Neural cell (in vitro differentiated cells): ENCODE measurements at regions not wholly inside any gene's neighbourhood (a gene's known extent, or its start where the extent isn't known, plus 50 kb on each side); places are given as distances from the start of the nearest gene placed in this dataset.

Source experiments
- H2AFZ ChIP-seq: fragments of 200-600, 300-800 bp; sonication (generic), shearing (Covaris generic); 2 replicates; pipeline ENCODE4 v1.6.0; 2014; ENCODE audit warnings: low read depth, mild to moderate bottlenecking, antibody characterized with exemption, low read length, moderate library complexity
- H3F3A ChIP-seq: fragments of 200-600 bp; shearing (Covaris generic); 2 replicates; pipeline ENCODE4 v1.6.1; 2016; ENCODE audit warnings: mild to moderate bottlenecking, moderate library complexity, mixed read lengths, antibody characterized with exemption, low read length; ENCODE audit not compliant: insufficient read depth, poor library complexity, severe bottlenecking
- H3K27ac ChIP-seq: fragments of 200-600, 300-800 bp; sonication (generic), shearing (Covaris generic); 2 replicates; pipeline ENCODE4 v1.5.1; 2014; ENCODE audit warnings: mild to moderate bottlenecking, low read length, moderate library complexity
- H3K27me3 ChIP-seq: fragments of 300-800, 200-600 bp; sonication (generic), shearing (Covaris generic); 2 replicates; pipeline ENCODE4 v1.6.0; 2014; ENCODE audit warnings: mild to moderate bottlenecking, low read depth, low read length, moderate library complexity; ENCODE audit not compliant: insufficient read depth
- H3K36me3 ChIP-seq: fragments of 300-800, 200-600 bp; sonication (generic), shearing (Covaris generic); 2 replicates; pipeline ENCODE4 v1.5.1; 2014; ENCODE audit warnings: mild to moderate bottlenecking, antibody characterized with exemption, low read length, moderate library complexity; ENCODE audit not compliant: insufficient read depth
- H3K4me2 ChIP-seq: fragments of 300-800, 200-600 bp; sonication (generic), shearing (Covaris generic); 2 replicates; pipeline ENCODE4 v1.6.0; 2014; ENCODE audit warnings: mild to moderate bottlenecking, low read length
- H3K4me3 ChIP-seq: fragments of 300-800, 200-600 bp; sonication (generic), shearing (Covaris generic); 2 replicates; pipeline ENCODE4 v1.5.1; 2014; ENCODE audit warnings: mild to moderate bottlenecking, low read length, moderate library complexity
- H3K79me2 ChIP-seq: fragments of 200-600 bp; shearing (Covaris generic); replicated peaks from 2 replicates; pipeline ENCODE4 v1.6.0; 2014; ENCODE audit warnings: mild to moderate bottlenecking, low read length, moderate library complexity; ENCODE audit not compliant: insufficient read depth
- H3K9ac ChIP-seq: fragments of 300-800, 200-600 bp; sonication (generic), shearing (Covaris generic); 2 replicates; pipeline ENCODE4 v1.6.1; 2016; ENCODE audit warnings: mild to moderate bottlenecking, low read length, mixed read lengths
- H3K9me2 ChIP-seq: fragments of 200-600 bp; shearing (Covaris generic); 2 replicates; pipeline ENCODE4 v1.6.1; 2016; ENCODE audit warnings: mild to moderate bottlenecking, low read length, mixed read lengths; ENCODE audit not compliant: insufficient read depth
- H3K9me3 ChIP-seq: fragments of 200-600, 300-800 bp; sonication (generic), shearing (Covaris generic); 2 replicates; pipeline ENCODE4 v1.6.1; 2016; ENCODE audit warnings: mild to moderate bottlenecking, mixed run types, low read length, moderate library complexity, mixed read lengths
- H4K20me1 ChIP-seq: fragments of 200-600 bp; shearing (Covaris generic); 2 replicates; pipeline ENCODE4 v1.6.1; 2016; ENCODE audit warnings: mild to moderate bottlenecking, mixed run types; ENCODE audit not compliant: insufficient read depth
- CTCF ChIP-seq: fragments of 450-650 bp; IDR thresholded peaks from 2 replicates; pipeline ENCODE4 v1.5.1; 2014; ENCODE audit warnings: antibody characterized with exemption, mild to moderate bottlenecking, moderate library complexity; ENCODE audit not compliant: poor library complexity, severe bottlenecking
- EP300 ChIP-seq: fragments of 450-650 bp; conservative IDR thresholded peaks from 2 replicates; pipeline ENCODE4 v1.6.1; 2014; ENCODE audit warnings: antibody characterized with exemption, mild to moderate bottlenecking, moderate library complexity; ENCODE audit not compliant: poor library complexity, severe bottlenecking
- EZH2 ChIP-seq: fragments of 200-600, 300-800 bp; shearing (Covaris generic), sonication (generic); IDR thresholded peaks from 2 replicates; pipeline ENCODE4 v1.6.1; 2014; ENCODE audit warnings: antibody characterized with exemption, low read length, borderline replicate concordance, mild to moderate bottlenecking; ENCODE audit not compliant: insufficient read depth, poor library complexity, severe bottlenecking
- MXI1 ChIP-seq: fragments of 450-650 bp; conservative IDR thresholded peaks from 2 replicates; pipeline ENCODE4 v1.6.1; 2014; ENCODE audit warnings: antibody characterized with exemption, mild to moderate bottlenecking; ENCODE audit not compliant: poor library complexity, severe bottlenecking
- POLR2AphosphoS5 ChIP-seq: IDR thresholded peaks from 2 replicates; pipeline ENCODE4 v1.6.1; 2012
- RAD21 ChIP-seq: fragments of 450-650 bp; conservative IDR thresholded peaks from 2 replicates; pipeline ENCODE4 v1.6.1; 2014; ENCODE audit warnings: antibody characterized with exemption, mild to moderate bottlenecking, moderate library complexity
- REST ChIP-seq: IDR thresholded peaks from 2 replicates; pipeline ENCODE4 v1.6.1; 2012; ENCODE audit warnings: borderline replicate concordance
- SMC3 ChIP-seq: fragments of 450-650 bp; conservative IDR thresholded peaks from 2 replicates; pipeline ENCODE4 v1.6.1; 2014; ENCODE audit warnings: antibody characterized with exemption, mild to moderate bottlenecking, moderate library complexity; ENCODE audit not compliant: poor library complexity
- TAF1 ChIP-seq: IDR thresholded peaks from 2 replicates; pipeline ENCODE4 v1.6.1; 2012; ENCODE audit warnings: low read depth

DNA sequence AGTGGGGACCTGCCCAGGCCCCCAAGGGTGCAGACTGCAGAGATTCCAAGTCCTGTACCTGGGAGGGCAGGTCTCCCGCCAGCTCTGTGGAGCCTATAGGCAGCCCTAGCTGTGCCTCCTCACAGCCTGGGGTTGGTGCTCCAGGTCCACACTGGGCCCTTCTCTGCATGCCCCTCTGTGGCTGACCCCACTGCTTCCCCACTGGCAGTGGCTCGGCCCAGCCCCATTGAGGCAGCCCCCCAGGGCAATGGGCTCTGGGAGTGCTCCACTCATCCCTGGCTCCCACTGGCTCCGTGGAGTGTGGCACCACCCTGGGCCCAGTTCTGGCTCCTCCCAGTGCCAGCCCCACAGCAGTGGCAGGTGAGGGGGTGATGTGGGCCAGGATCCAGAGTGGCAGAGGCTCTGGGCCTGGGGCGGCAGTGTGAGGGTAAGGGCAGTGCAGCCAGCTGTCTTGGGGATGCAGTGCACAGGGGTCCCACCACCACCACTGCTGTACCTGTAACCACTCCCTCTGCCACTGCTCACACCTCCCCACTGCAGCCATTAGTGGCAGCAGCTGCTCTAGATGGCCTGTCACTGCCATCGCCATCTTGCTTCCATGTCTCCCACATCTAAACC lies 312.2 kb downstream of the GPM6A start:
- H3K36me3 ChIP-seq = no peaks in the 10 kb centered on the region
- H3F3A ChIP-seq = no peaks in the 10 kb centered on the region
- H4K20me1 ChIP-seq = no peaks in the 10 kb centered on the region
- H3K9me3 ChIP-seq = no peaks in the 10 kb centered on the region
- TF ChIP-seq EZH2 (no peak), EP300 (no peak), MXI1 (no peak), CTCF (no peak), POLR2AphosphoS5 (no peak), TAF1 (no peak), SMC3 (no peak), RAD21 (no peak), REST (no peak)
- H2AFZ ChIP-seq = no peak overlapping the region
- no peak overlapping the region for H3K27ac ChIP-seq
- no peak overlapping the region for H3K4me2 ChIP-seq
- no peak overlapping the region for H3K4me3 ChIP-seq
- no peaks in the 10 kb centered on the region for H3K9me2 ChIP-seq
- H3K79me2 ChIP-seq = no peaks in the 10 kb centered on the region
- no peaks in the 10 kb centered on the region for H3K27me3 ChIP-seq
- no peak overlapping the region for H3K9ac ChIP-seq

- Histone ChIP-seq H3K9me2 (no peaks in the 10 kb centered on the region), H3K9ac (no peak overlapping the region), H3K79me2 (no peaks in the 10 kb centered on the region), H4K20me1 (no peaks in the 10 kb centered on the region), H3K4me2 (no peak overlapping the region), H3K27ac (no peak overlapping the region), H2AFZ (no peak overlapping the region), H3F3A (no peaks in the 10 kb centered on the region), H3K36me3 (no peaks in the 10 kb centered on the region), H3K4me3 (no peak overlapping the region), H3K27me3 (no peaks in the 10 kb centered on the region), H3K9me3 (no peaks in the 10 kb centered on the region)
- no peak for TF ChIP-seq POLR2AphosphoS5
- TF ChIP-seq SMC3 = no peak
- TF ChIP-seq REST = no peak
- TF ChIP-seq CTCF = no peak
- no peak for TF ChIP-seq RAD21
- TF ChIP-seq EP300 = no peak
- no peak for TF ChIP-seq TAF1
- no peak for TF ChIP-seq EZH2
- TF ChIP-seq MXI1 = no peak
Observed at GRCh38 chr4:175504318-175504717, 307.7 kb downstream of the GPM6A start.
